Mammary epithelial cell (primary cell): ENCODE measurements at regions not wholly inside any gene's neighbourhood (a gene's known extent, or its start where the extent isn't known, plus 50 kb on each side); places are given as distances from the start of the nearest gene placed in this dataset.

Experiments
- EZH2 ChIP-seq: IDR thresholded peaks from 2 replicates; pipeline ENCODE4 v1.6.1; 2012; ENCODE audit warnings: low read length, inconsistent platforms, borderline replicate concordance
- TF ChIP-seq, protein P1 (sequence below), 2 donors: IDR thresholded peaks in 1 of 2; conservative IDR thresholded peaks in 1 of 2; 2 replicates each; pipeline ENCODE4 v1.5.1; 2011 to 2012; ENCODE audit warnings: inconsistent platforms in 2 of 2, low read length in 2 of 2, mild to moderate bottlenecking in 2 of 2, control low read depth in 1 of 2, low read depth in 1 of 2; ENCODE audit not compliant: insufficient read depth in 1 of 2; ENCODE audit errors: extremely low read depth in 1 of 2

DNA sequence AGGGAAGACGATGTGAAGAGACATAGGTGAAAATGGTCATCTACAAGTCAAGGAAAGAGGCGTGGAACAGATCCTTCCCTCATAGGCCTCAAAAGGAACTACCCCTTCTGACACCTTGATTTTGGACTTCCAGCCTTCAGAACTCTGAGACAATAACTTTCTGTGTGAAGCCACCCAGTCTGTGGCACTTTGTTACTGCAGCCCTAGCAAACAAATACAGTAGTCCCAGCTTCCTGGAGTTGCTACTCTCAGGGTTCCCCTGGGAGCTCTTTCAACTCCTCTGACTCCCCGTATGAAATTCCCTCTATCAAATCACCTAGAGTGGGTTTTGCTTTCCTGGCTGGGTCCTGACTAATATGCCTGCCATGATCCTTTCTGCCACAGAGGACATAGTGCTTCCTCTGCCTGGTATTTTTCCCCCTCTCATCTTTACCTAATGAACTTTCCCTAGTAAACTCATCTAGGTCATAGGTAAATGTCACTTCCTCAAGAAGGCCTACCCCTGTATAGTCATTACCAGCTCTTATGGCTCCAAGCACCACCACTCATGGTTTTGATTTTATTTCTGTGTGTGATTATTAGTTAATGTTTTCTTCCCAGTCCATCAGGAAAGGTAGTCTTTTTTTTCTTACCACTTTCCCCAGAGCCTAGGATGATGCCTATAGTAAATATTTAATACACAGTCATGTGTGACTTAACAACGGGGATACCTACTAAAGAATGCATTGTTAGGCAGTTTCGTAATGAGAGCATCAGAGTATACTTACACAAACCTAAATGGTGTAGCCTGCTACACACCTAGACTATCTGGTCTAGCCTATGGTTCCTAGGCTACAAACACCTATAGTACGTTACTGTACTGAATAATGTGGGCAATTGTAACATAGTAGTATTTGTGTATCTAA is 111.5 kb upstream of the LGALSL start:
- TF ChIP-seq, protein P1, sequence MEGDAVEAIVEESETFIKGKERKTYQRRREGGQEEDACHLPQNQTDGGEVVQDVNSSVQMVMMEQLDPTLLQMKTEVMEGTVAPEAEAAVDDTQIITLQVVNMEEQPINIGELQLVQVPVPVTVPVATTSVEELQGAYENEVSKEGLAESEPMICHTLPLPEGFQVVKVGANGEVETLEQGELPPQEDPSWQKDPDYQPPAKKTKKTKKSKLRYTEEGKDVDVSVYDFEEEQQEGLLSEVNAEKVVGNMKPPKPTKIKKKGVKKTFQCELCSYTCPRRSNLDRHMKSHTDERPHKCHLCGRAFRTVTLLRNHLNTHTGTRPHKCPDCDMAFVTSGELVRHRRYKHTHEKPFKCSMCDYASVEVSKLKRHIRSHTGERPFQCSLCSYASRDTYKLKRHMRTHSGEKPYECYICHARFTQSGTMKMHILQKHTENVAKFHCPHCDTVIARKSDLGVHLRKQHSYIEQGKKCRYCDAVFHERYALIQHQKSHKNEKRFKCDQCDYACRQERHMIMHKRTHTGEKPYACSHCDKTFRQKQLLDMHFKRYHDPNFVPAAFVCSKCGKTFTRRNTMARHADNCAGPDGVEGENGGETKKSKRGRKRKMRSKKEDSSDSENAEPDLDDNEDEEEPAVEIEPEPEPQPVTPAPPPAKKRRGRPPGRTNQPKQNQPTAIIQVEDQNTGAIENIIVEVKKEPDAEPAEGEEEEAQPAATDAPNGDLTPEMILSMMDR (conservative IDR thresholded peaks at IDR 0.05 in 1 of 2, IDR thresholded peaks at IDR 0.05 in 1 of 2; ENCODE audit: extremely low read depth in 1 of 2, insufficient read depth in 1 of 2, low read depth in 1 of 2, low read length in 2 of 2): no peak
- TF ChIP-seq EZH2: no peak
